ENCODE measurements at regions not wholly inside any gene's neighbourhood (a gene's known extent, or its start where the extent isn't known, plus 50 kb on each side); places are given as distances from the start of the nearest gene placed in this dataset.

GRCh38 chr12:124379379-124379937, 84.6 kb downstream of the RFLNA start:
- Histone ChIP-seq H3K9ac (ENCODE audit: low read length) (peak overlapping the region; percentile 55), H3K27ac (ENCODE audit: low read length) (peak overlapping the region; percentile 86), H3K79me2 (ENCODE audit: low read length) (peaks cover 91% of the 10 kb centered on the region), H3K4me3 (ENCODE audit: low read length) (0 out of 2 replicates have a peak overlapping the region, but pooled peaks have one; percentile 13), H2AFZ (ENCODE audit: low read length) (no peak overlapping the region), H3K4me1 (ENCODE audit: insufficient read depth, low read length) (peaks cover 58% of the 10 kb centered on the region), H3K9me2 (replicated peaks; ENCODE audit: low read length) (no peaks in the 10 kb centered on the region), H3K9me3 (ENCODE audit: low read length) (no peaks in the 10 kb centered on the region), H3K4me2 (ENCODE audit: low read length) (peak overlapping the region; percentile 64), H3K27me3 (ENCODE audit: low read length) (no peaks in the 10 kb centered on the region), H3F3A (ENCODE audit: low read length, unreplicated experiment) (peaks cover 23% of the 10 kb centered on the region), H3K36me3 (ENCODE audit: low read depth, low read length) (peaks cover 77% of the 10 kb centered on the region), H4K20me1 (ENCODE audit: low read length) (0 out of 2 replicates have a peak, but pooled peaks cover 9% of the 10 kb centered on the region)
- BruUV-seq (replicated peaks): TSS peak; percentile 16
- ATAC-seq (no peak), DNase-seq (no peak)
- POLR2A ChIA-PET (ENCODE audit: unreplicated experiment): interaction anchor here (1.5 kb wide), 1 partner anchor 9 kb away, joined by 15 read pairs; no protein-coding TSS in a partner anchor
- TF ChIP-seq EZH2phosphoT487 (IDR thresholded peaks at IDR 0.05; ENCODE audit: borderline replicate concordance, low read length): no peak
- TF ChIP-seq EZH2 (IDR thresholded peaks at IDR 0.05; ENCODE audit: low read length, unreplicated experiment): no peak
- TF ChIP-seq CTCF (conservative IDR thresholded peaks at IDR 0.05; ENCODE audit: low read depth, low read length): no peak
- CTCF ChIA-PET: interaction anchor here (1.0 to 2.1 kb wide), 2 partner anchors 10 to 348 kb away, joined by 10 to 54 read pairs; no protein-coding TSS in a partner anchor
- intact Hi-C loops (cut with micrococcal nuclease): no loop called here

- CTCF ChIA-PET: no interaction called here
These were observed 84.0 kb downstream of the RFLNA start for GRCh38 chr12:124378926-124379325.

More at GRCh38 chr12:124378926-124379325, 84.0 kb downstream of the RFLNA start:
- POLR2A ChIA-PET (ENCODE audit: unreplicated experiment): no interaction called here
- Histone ChIP-seq H3K4me1 (ENCODE audit: insufficient read depth, low read length) (peaks cover 52% of the 10 kb centered on the region), H3F3A (ENCODE audit: low read length, unreplicated experiment) (peaks cover 23% of the 10 kb centered on the region), H3K36me3 (ENCODE audit: low read depth, low read length) (peaks cover 78% of the 10 kb centered on the region), H3K9ac (ENCODE audit: low read length) (no peak overlapping the region), H2AFZ (ENCODE audit: low read length) (no peak overlapping the region), H4K20me1 (ENCODE audit: low read length) (0 out of 2 replicates have a peak, but pooled peaks cover 9% of the 10 kb centered on the region), H3K9me2 (replicated peaks; ENCODE audit: low read length) (no peaks in the 10 kb centered on the region), H3K79me2 (ENCODE audit: low read length) (peaks cover 91% of the 10 kb centered on the region), H3K9me3 (ENCODE audit: low read length) (no peaks in the 10 kb centered on the region), H3K4me3 (ENCODE audit: low read length) (no peak overlapping the region), H3K27ac (ENCODE audit: low read length) (peak overlapping the region; percentile 86), H3K27me3 (ENCODE audit: low read length) (no peaks in the 10 kb centered on the region), H3K4me2 (ENCODE audit: low read length) (no peak overlapping the region)
- no peak for ATAC-seq
- intact Hi-C loops (cut with micrococcal nuclease): no loop called here
- TF ChIP-seq EZH2phosphoT487 (IDR thresholded peaks at IDR 0.05; ENCODE audit: borderline replicate concordance, low read length) (no peak), EZH2 (IDR thresholded peaks at IDR 0.05; ENCODE audit: low read length, unreplicated experiment) (no peak), CTCF (conservative IDR thresholded peaks at IDR 0.05; ENCODE audit: low read depth, low read length) (no peak)
- BruUV-seq (replicated peaks): no TSS peak
- DNase-seq: no peak

Data from PC-3 (cell line).